Body of pancreas (tissue), 4 donors: ENCODE measurements at regions not wholly inside any gene's neighbourhood (a gene's known extent, or its start where the extent isn't known, plus 50 kb on each side); places are given as distances from the start of the nearest gene placed in this dataset.

Source experiments
- POLR2A ChIP-seq, 3 donors: fragments of 450-650 bp; IDR thresholded peaks; one replicate each; pipeline ENCODE4 v1.6.1; 2016; ENCODE audit warnings: antibody characterized with exemption in 3 of 3, mild to moderate bottlenecking in 2 of 3
- TF ChIP-seq, protein P1 (sequence below), 7 experiments: fragments of 450-650 bp in 4 of 7; fragments of 200-600 bp in 3 of 7; sonication (generic) in 3 of 7; IDR thresholded peaks; one replicate each; pipeline ENCODE4 v1.5.1; 2016 to 2019; ENCODE audit warnings: antibody characterized with exemption in 7 of 7

GRCh38 chr6:159342146-159342545 is 172.9 kb downstream of the FNDC1 start:
- TF ChIP-seq, protein P1, sequence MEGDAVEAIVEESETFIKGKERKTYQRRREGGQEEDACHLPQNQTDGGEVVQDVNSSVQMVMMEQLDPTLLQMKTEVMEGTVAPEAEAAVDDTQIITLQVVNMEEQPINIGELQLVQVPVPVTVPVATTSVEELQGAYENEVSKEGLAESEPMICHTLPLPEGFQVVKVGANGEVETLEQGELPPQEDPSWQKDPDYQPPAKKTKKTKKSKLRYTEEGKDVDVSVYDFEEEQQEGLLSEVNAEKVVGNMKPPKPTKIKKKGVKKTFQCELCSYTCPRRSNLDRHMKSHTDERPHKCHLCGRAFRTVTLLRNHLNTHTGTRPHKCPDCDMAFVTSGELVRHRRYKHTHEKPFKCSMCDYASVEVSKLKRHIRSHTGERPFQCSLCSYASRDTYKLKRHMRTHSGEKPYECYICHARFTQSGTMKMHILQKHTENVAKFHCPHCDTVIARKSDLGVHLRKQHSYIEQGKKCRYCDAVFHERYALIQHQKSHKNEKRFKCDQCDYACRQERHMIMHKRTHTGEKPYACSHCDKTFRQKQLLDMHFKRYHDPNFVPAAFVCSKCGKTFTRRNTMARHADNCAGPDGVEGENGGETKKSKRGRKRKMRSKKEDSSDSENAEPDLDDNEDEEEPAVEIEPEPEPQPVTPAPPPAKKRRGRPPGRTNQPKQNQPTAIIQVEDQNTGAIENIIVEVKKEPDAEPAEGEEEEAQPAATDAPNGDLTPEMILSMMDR (IDR thresholded peaks at IDR 0.05) = no peak
- TF ChIP-seq POLR2A (IDR thresholded peaks at IDR 0.05) = no peak
